ENCODE measurements at regions not wholly inside any gene's neighbourhood (a gene's known extent, or its start where the extent isn't known, plus 50 kb on each side); places are given as distances from the start of the nearest gene placed in this dataset.
"Not testable (repeated sequence)": the region's sequence is repeated elsewhere in the genome, so short reads cannot be mapped to it uniquely, and the experiment has no call there.

DNA sequence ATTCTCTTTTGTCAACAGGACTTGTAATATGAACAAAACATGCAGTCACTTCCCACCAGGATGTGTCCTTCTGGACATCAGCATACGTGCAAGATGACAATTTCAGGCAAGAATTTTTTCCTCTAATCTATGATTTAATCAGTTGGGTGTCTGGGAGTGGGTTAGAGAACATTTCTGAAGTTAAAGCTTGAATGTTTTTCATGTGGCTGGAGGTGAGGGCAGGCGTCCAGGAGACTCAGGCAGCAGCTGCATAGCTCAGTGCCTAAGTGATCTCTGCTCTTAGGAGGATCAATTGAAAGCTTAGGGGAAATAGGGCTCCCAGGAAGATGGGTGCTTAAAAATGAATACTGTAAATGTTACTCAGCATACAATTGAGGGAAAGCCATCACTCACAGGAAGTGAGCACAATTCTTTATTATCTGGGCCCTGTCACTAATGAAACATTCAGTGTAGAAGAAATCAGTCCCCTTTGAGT lies 457.6 kb upstream of the KLF6 start:
- no peaks in the 10 kb centered on the region for H3K36me3 ChIP-seq (ENCODE audit: control insufficient read depth in 2 of 3, insufficient read depth in 3 of 3, low read length in 3 of 3)
- intact Hi-C loops (cut with micrococcal nuclease), result loop anchor here in 1 of 2 donors (10.0 kb wide), 2 partner anchors 412 to 478 kb away; no protein-coding TSS in a partner anchor
- H3K4me1 Mint-ChIP-seq, result peaks cover 0 to 30% (median 6%) of the 10 kb centered on the region in 7 donors

DNA sequence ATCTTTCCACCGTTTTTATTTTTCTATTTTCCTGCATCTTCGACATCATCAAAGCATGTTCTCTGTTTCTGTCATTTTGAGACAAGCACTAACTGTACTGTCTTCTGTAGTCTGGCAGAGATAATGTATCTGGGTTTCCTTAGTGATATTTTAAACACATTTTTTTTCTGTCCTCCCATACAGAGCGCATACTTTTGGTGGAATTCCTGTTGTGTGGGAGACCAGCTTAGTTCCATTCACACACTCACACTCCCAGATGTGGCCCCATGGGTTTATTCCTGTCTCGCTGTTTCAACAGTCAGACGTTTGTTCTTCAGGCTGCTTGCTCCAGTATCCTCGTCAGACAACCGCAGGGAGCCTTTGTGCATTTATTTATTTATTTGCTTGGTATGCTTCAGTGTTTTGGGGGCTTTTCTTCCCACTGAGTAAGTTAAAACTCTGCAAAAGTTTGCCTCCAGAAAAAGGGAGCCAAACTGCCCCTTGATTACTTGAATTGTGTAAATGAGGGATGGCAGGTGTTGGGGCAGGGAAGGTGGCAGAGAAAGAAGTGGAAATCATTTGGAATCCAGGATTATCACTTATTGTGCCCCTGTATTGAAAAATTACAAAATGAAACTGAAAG lies 456.8 kb upstream of the KLF6 start:
- H3K9me3 Mint-ChIP-seq, result peaks cover 0 to 7% (median 0%) of the 10 kb centered on the region in 11 donors
- H3K27ac Mint-ChIP-seq, result no peak overlapping the region
- DNase-seq, result no peak
- CTCF ChIA-PET, result no interaction called here
- peaks cover 0 to 7% (median 0%) of the 10 kb centered on the region in 5 donors for H3K27me3 Mint-ChIP-seq
- Histone ChIP-seq H3K27ac (ENCODE audit: low read depth, low read length) (no peak overlapping the region), H3K36me3 (ENCODE audit: control insufficient read depth in 2 of 3, insufficient read depth in 3 of 3, low read length in 3 of 3) (no peaks in the 10 kb centered on the region), H3K4me1 (ENCODE audit: control insufficient read depth in 2 of 2, insufficient read depth in 2 of 2, low read length in 2 of 2) (no peaks in the 10 kb centered on the region), H3K9me3 (ENCODE audit: control insufficient read depth in 2 of 3, low read length in 3 of 3) (no peaks in the 10 kb centered on the region), H3K4me3 (ENCODE audit: low read length) (no peak overlapping the region), H3K27me3 (ENCODE audit: control insufficient read depth in 2 of 2, insufficient read depth in 2 of 2, low read length in 2 of 2) (no peaks in the 10 kb centered on the region)
- no peak overlapping the region for H3K4me3 Mint-ChIP-seq
- peaks cover 0 to 3% (median 0%) of the 10 kb centered on the region in 5 donors for H3K36me3 Mint-ChIP-seq
- no peak for ATAC-seq
- H3K4me1 Mint-ChIP-seq, result peaks cover 0 to 26% (median 4%) of the 10 kb centered on the region in 7 donors
- POLR2A ChIA-PET, result no interaction called here
- intact Hi-C loops (cut with micrococcal nuclease), result loop anchor here in 1 of 2 donors (10.0 kb wide), 2 partner anchors 413 to 477 kb away; no protein-coding TSS in a partner anchor

More for the DNA sequence above, 457.6 kb upstream of the KLF6 start:
- POLR2A ChIA-PET, result no interaction called here
- ATAC-seq (no peak), DNase-seq (no peak)
- peaks cover 0 to 3% (median 0%) of the 10 kb centered on the region in 5 donors for H3K36me3 Mint-ChIP-seq
- H3K4me3 ChIP-seq (ENCODE audit: low read length), result no peak overlapping the region
- CTCF ChIA-PET, result no interaction called here
- no peak overlapping the region for H3K27ac Mint-ChIP-seq
- peaks cover 0 to under 1% (median 0%) of the 10 kb centered on the region in 5 donors for H3K27me3 Mint-ChIP-seq
- H3K27ac ChIP-seq (ENCODE audit: low read depth, low read length), result no peak overlapping the region
- no peaks in the 10 kb centered on the region for H3K9me3 Mint-ChIP-seq
- no peaks in the 10 kb centered on the region for H3K27me3 ChIP-seq (ENCODE audit: control insufficient read depth in 2 of 2, insufficient read depth in 2 of 2, low read length in 2 of 2)
- H3K4me1 ChIP-seq (ENCODE audit: control insufficient read depth in 2 of 2, insufficient read depth in 2 of 2, low read length in 2 of 2), result no peaks in the 10 kb centered on the region
- H3K9me3 ChIP-seq (ENCODE audit: control insufficient read depth in 2 of 3, low read length in 3 of 3), result no peaks in the 10 kb centered on the region
- peak overlapping the region in 1 of 10 donors; percentile 8 for H3K4me3 Mint-ChIP-seq

DNA sequence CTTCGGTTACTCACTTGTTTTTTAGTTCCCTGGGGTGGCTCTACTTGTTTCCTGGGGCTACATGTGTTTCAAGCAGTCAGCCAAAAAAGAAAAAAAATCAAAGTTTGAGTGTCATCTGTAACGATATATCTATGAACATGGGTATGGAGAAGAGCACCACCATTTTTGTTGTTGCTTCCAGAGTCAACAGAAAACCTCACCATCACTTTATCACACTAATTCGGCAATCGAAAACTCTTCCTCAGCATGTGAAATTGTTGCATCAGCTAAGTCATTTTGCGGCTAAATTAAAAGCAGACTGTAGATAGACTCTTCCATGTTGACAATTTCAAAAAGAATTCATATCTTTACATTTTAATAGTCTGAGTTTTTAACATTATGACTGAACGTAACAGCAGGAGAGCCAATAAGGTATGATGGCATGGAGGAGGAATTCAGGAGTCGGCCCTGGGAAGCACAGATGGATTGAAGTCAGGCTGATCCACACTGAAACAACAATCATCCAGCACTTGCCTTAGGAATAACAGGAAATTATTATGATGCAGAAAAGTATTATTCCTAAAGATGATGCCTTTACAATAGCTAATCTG lies 455.7 kb upstream of the KLF6 start:
- no peaks in the 10 kb centered on the region for H3K9me3 ChIP-seq (ENCODE audit: control insufficient read depth in 2 of 3, low read length in 3 of 3)
- H3K36me3 Mint-ChIP-seq, result peaks cover 0 to 6% (median 0%) of the 10 kb centered on the region in 5 donors
- no peaks in the 10 kb centered on the region for H3K36me3 ChIP-seq (ENCODE audit: control insufficient read depth in 2 of 3, insufficient read depth in 3 of 3, low read length in 3 of 3)
- H3K4me3 Mint-ChIP-seq, result no peak overlapping the region
- no peak overlapping the region for H3K4me3 ChIP-seq (ENCODE audit: low read length)
- intact Hi-C loops (cut with micrococcal nuclease), result loop anchor here in 1 of 2 donors (10.0 kb wide), 2 partner anchors 414 to 476 kb away; no protein-coding TSS in a partner anchor
- no peak for DNase-seq
- peaks cover 0 to 5% of the 10 kb centered on the region in 2 donors for H3K4me1 ChIP-seq (ENCODE audit: control insufficient read depth in 2 of 2, insufficient read depth in 2 of 2, low read length in 2 of 2)
- no peak overlapping the region for H3K27ac Mint-ChIP-seq
- ChIA-PET CTCF (no interaction called here), POLR2A (interaction anchor here (0.6 kb wide), 1 partner anchor 8 kb away, joined by 3 read pairs; no protein-coding TSS in a partner anchor)
- H3K27me3 Mint-ChIP-seq, result peaks cover 0 to 7% (median 0%) of the 10 kb centered on the region in 5 donors
- peaks cover 0 to 20% (median 0%) of the 10 kb centered on the region in 7 donors for H3K4me1 Mint-ChIP-seq
- peaks cover 0 to 8% (median 0%) of the 10 kb centered on the region in 11 donors for H3K9me3 Mint-ChIP-seq
- H3K27me3 ChIP-seq (ENCODE audit: control insufficient read depth in 2 of 2, insufficient read depth in 2 of 2, low read length in 2 of 2), result no peaks in the 10 kb centered on the region
- H3K27ac ChIP-seq (ENCODE audit: low read depth, low read length), result no peak overlapping the region
- ATAC-seq, result no peak

DNA sequence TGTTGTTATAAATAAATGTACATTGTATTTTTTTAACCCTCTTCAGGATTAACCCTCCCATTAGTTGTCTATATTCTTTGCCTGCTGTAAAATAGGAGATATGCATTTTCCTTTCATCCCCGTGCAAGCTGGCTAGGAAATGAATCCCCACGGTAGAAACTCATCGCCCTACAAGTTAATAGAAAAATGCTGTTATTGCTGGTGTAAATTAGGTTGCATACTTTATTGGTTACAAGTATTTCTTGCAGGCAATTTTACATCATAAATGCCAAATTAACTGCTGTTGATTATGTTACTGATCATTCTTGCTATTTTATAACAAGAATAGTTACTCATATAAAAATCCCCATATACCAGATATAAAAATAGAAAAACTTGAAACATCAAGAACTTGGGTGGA lies 454.2 kb upstream of the KLF6 start:
- H3K9me3 Mint-ChIP-seq, result peaks cover 0 to 12% (median 0%) of the 10 kb centered on the region in 11 donors
- intact Hi-C loops (cut with micrococcal nuclease), result no loop called here
- no peak overlapping the region for H3K27ac Mint-ChIP-seq
- Histone ChIP-seq H3K27ac (ENCODE audit: low read depth, low read length) (no peak overlapping the region), H3K9me3 (ENCODE audit: control insufficient read depth in 2 of 3, low read length in 3 of 3) (no peaks in the 10 kb centered on the region), H3K27me3 (ENCODE audit: control insufficient read depth in 2 of 2, insufficient read depth in 2 of 2, low read length in 2 of 2) (no peaks in the 10 kb centered on the region), H3K36me3 (ENCODE audit: control insufficient read depth in 2 of 3, insufficient read depth in 3 of 3, low read length in 3 of 3) (no peaks in the 10 kb centered on the region), H3K4me3 (ENCODE audit: low read length) (no peak overlapping the region), H3K4me1 (ENCODE audit: control insufficient read depth in 2 of 2, insufficient read depth in 2 of 2, low read length in 2 of 2) (peaks cover 0 to 11% of the 10 kb centered on the region in 2 donors)
- peaks cover 0 to 11% (median 0%) of the 10 kb centered on the region in 5 donors for H3K27me3 Mint-ChIP-seq
- peaks cover 0 to 6% (median 0%) of the 10 kb centered on the region in 5 donors for H3K36me3 Mint-ChIP-seq
- H3K4me3 Mint-ChIP-seq, result no peak overlapping the region
- POLR2A ChIA-PET, result no interaction called here
- peaks cover 0 to 18% (median 0%) of the 10 kb centered on the region in 7 donors for H3K4me1 Mint-ChIP-seq
- CTCF ChIA-PET, result no interaction called here
- DNase-seq (no peak), ATAC-seq (no peak)

DNA sequence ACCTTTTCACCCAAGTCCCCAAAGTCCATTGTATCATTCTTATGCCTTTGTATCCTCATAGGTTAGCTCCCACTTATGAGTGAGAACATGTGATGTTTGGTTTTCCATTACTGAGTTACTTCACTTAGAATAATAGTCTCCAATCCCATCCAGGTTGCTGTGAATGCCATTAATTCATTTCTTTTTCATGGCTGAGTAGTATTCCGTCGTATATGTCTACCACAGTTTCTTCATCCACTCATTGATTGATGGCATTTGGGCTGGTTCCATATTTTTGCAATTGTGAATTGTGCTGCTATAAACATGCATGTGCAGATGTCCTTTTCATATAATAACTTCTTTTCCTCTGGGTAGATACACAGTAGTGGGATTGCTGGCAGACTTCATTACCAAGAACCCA lies 451.9 kb upstream of the KLF6 start:
- H3K36me3 Mint-ChIP-seq; H3K27me3 ChIP-seq (ENCODE audit: control insufficient read depth in 2 of 2, insufficient read depth in 2 of 2, low read length in 2 of 2); H3K4me3 Mint-ChIP-seq; H3K27ac ChIP-seq (ENCODE audit: low read depth, low read length); H3K36me3 ChIP-seq (ENCODE audit: control insufficient read depth in 2 of 3, insufficient read depth in 3 of 3, low read length in 3 of 3); ATAC-seq; H3K27ac Mint-ChIP-seq; H3K4me1 Mint-ChIP-seq; H3K9me3 ChIP-seq (ENCODE audit: control insufficient read depth in 2 of 3, low read length in 3 of 3); POLR2A ChIA-PET; H3K4me3 ChIP-seq (ENCODE audit: low read length); intact Hi-C loops (cut with micrococcal nuclease); DNase-seq: not testable (repeated sequence)
- Mint-ChIP-seq H3K27me3 (peaks cover 0 to 11% (median 0%) of the 10 kb centered on the region in 5 donors), H3K9me3 (peaks cover 0 to 12% (median 0%) of the 10 kb centered on the region in 11 donors)
- peaks cover 0 to 11% of the 10 kb centered on the region in 2 donors for H3K4me1 ChIP-seq (ENCODE audit: control insufficient read depth in 2 of 2, insufficient read depth in 2 of 2, low read length in 2 of 2)
- CTCF ChIA-PET, result interaction anchor here (0.7 kb wide), 2 partner anchors 458 to 1069 kb away, joined by 3 to 5 read pairs; no protein-coding TSS in a partner anchor

DNA sequence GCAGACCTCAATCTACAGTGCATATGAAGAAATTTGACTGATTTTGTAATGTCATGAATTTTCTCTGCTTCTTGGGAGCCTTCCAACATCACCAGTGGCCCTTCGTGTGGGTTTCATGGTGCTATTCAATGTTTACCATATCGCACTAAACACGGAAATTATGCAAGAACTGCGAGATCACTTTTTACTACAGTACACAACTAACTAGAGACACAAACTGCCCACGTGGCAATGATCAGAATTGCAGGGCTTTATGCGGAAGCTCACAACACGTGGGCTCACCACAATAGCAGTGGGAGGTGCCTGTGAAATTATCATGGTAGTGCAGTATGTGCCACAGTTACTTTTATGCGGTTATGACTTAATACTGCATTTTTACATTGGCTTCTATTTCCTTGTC lies 449.7 kb upstream of the KLF6 start:
- intact Hi-C loops (cut with micrococcal nuclease), result no loop called here
- POLR2A ChIA-PET, result interaction anchor here (0.6 kb wide), 1 partner anchor 186 kb away, joined by 3 read pairs; no protein-coding TSS in a partner anchor
- DNase-seq, result no peak

More for the DNA sequence above, 449.7 kb upstream of the KLF6 start:
- Mint-ChIP-seq H3K27ac (no peak overlapping the region), H3K4me1 (peaks cover 0 to 5% (median 0%) of the 10 kb centered on the region in 7 donors), H3K4me3 (no peak overlapping the region), H3K36me3 (peaks cover 0 to 6% (median 0%) of the 10 kb centered on the region in 5 donors), H3K9me3 (peaks cover 0 to 12% (median 0%) of the 10 kb centered on the region in 11 donors), H3K27me3 (peaks cover 0 to 13% (median 0%) of the 10 kb centered on the region in 5 donors)
- Histone ChIP-seq H3K4me3 (ENCODE audit: low read length) (no peak overlapping the region), H3K27ac (ENCODE audit: low read depth, low read length) (no peak overlapping the region), H3K27me3 (ENCODE audit: control insufficient read depth in 2 of 2, insufficient read depth in 2 of 2, low read length in 2 of 2) (no peaks in the 10 kb centered on the region), H3K36me3 (ENCODE audit: control insufficient read depth in 2 of 3, insufficient read depth in 3 of 3, low read length in 3 of 3) (no peaks in the 10 kb centered on the region), H3K4me1 (ENCODE audit: control insufficient read depth in 2 of 2, insufficient read depth in 2 of 2, low read length in 2 of 2) (peaks cover 0 to 11% of the 10 kb centered on the region in 2 donors), H3K9me3 (ENCODE audit: control insufficient read depth in 2 of 3, low read length in 3 of 3) (no peaks in the 10 kb centered on the region)
- CTCF ChIA-PET, result no interaction called here
- ATAC-seq, result peak; percentile 94

Measured in naive thymus-derived CD4-positive, alpha-beta T cell (primary cell).